GM23338 (cell line): ENCODE measurements at regions not wholly inside any gene's neighbourhood (a gene's known extent, or its start where the extent isn't known, plus 50 kb on each side); places are given as distances from the start of the nearest gene placed in this dataset.
"Not testable (repeated sequence)": the region's sequence is repeated elsewhere in the genome, so short reads cannot be mapped to it uniquely, and the experiment has no call there.

Source experiments
- ATAC-seq: fragments of 200-7000 bp; cut with Tn5 transposase; 3 replicates; pipeline ENCODE4 v1.9.1; 2020
- DNase-seq: peaks from one replicate; pipeline ENCODE4 v3.0.0-alpha.2; 2015; ENCODE audit warnings: low spot score
- H2AFZ ChIP-seq: fragments of 200-600 bp; sonication (generic); 2 replicates; pipeline ENCODE4 v1.8.0; 2016; ENCODE audit warnings: antibody characterized with exemption, mild to moderate bottlenecking, moderate library complexity
- H3F3A ChIP-seq: fragments of 200-600 bp; sonication (generic); replicated peaks from 2 replicates; pipeline ENCODE4 v1.8.0; 2017; ENCODE audit warnings: antibody characterized with exemption, mixed run types, low read depth
- H3K27ac ChIP-seq: fragments of 200-600 bp; sonication (generic); 2 replicates; pipeline ENCODE4 v1.6.1; 2016; ENCODE audit warnings: low read depth
- H3K27me3 ChIP-seq: fragments of 200-600 bp; sonication (generic); 2 replicates; pipeline ENCODE4 v1.8.0; 2016; ENCODE audit warnings: mild to moderate bottlenecking, mixed run types, moderate library complexity; ENCODE audit not compliant: insufficient read depth
- H3K36me3 ChIP-seq: fragments of 200-600 bp; sonication (generic); 2 replicates; pipeline ENCODE4 v1.8.0; 2016; ENCODE audit warnings: mild to moderate bottlenecking; ENCODE audit not compliant: insufficient read depth
- H3K4me1 ChIP-seq: fragments of 200-600 bp; sonication (generic); 2 replicates; pipeline ENCODE4 v1.8.0; 2016; ENCODE audit warnings: mild to moderate bottlenecking, moderate library complexity; ENCODE audit not compliant: insufficient read depth
- H3K4me2 ChIP-seq: fragments of 200-600 bp; sonication (generic); 2 replicates; pipeline ENCODE4 v1.7.1; 2017; ENCODE audit warnings: mixed run types
- H3K4me3 ChIP-seq: fragments of 200-600 bp; sonication (generic); 2 replicates; pipeline ENCODE4 v1.6.1; 2016; ENCODE audit warnings: mixed run types
- H3K79me2 ChIP-seq: fragments of 200-600 bp; sonication (generic); replicated peaks from 2 replicates; pipeline ENCODE4 v1.8.0; 2017; ENCODE audit warnings: mild to moderate bottlenecking; ENCODE audit not compliant: insufficient read depth
- H3K9me2 ChIP-seq: fragments of 200-600 bp; sonication (generic); 2 replicates; pipeline ENCODE4 v1.8.0; 2017; ENCODE audit not compliant: insufficient read depth
- H4K20me1 ChIP-seq: fragments of 200-600 bp; sonication (generic); replicated peaks from 2 replicates; pipeline ENCODE4 v1.8.0; 2017; ENCODE audit warnings: mild to moderate bottlenecking; ENCODE audit not compliant: insufficient read depth
- H3K27ac Mint-ChIP-seq: 2 replicates; pipeline ENCODE4 v1.8.0; 2020; ENCODE audit warnings: inconsistent platforms, mild to moderate bottlenecking, moderate library complexity, mixed read lengths
- H3K27me3 Mint-ChIP-seq: 3 replicates; pipeline ENCODE4 v1.8.0; 2022; ENCODE audit warnings: low read depth, mild to moderate bottlenecking, moderate library complexity, mixed read lengths, inconsistent platforms; ENCODE audit not compliant: insufficient read depth, poor library complexity
- H3K36me3 Mint-ChIP-seq: 3 replicates; pipeline ENCODE4 v1.8.0; 2021; ENCODE audit warnings: low read depth, mild to moderate bottlenecking, inconsistent platforms, moderate library complexity, mixed read lengths
- H3K4me1 Mint-ChIP-seq: 3 replicates; pipeline ENCODE4 v1.8.0; 2020; ENCODE audit warnings: mild to moderate bottlenecking, inconsistent platforms, mixed read lengths
- H3K4me3 Mint-ChIP-seq: 3 replicates; pipeline ENCODE4 v1.8.0; 2021; ENCODE audit warnings: moderate library complexity, mild to moderate bottlenecking, inconsistent platforms, mixed read lengths
- H3K9me3 Mint-ChIP-seq: 3 replicates; pipeline ENCODE4 v1.8.0; 2020; ENCODE audit warnings: moderate library complexity, mild to moderate bottlenecking, inconsistent platforms, mixed read lengths
- CREB1 ChIP-seq: fragments of 250-450 bp; sonication (Bioruptor Pico); IDR thresholded peaks from 2 replicates; pipeline ENCODE4 v1.5.0; 2020; ENCODE audit warnings: low read depth, mild to moderate bottlenecking, moderate library complexity
- EZH2 ChIP-seq: fragments of 200-600 bp; sonication (generic); IDR thresholded peaks from one replicate; pipeline ENCODE4 v1.8.0; 2017; ENCODE audit warnings: antibody characterized with exemption, mild to moderate bottlenecking, low read depth; ENCODE audit not compliant: unreplicated experiment
- NANOG ChIP-seq: IDR thresholded peaks from 2 replicates; pipeline ENCODE4 v1.6.1; 2016; ENCODE audit warnings: antibody characterized with exemption, borderline replicate concordance
- ZNF114 ChIP-seq: fragments of 250-450 bp; sonication (Bioruptor Pico); IDR thresholded peaks from 2 replicates; pipeline ENCODE4 v1.5.0; 2020; ENCODE audit warnings: mild to moderate bottlenecking, moderate library complexity
- ZNF331 ChIP-seq: fragments of 250-450 bp; sonication (Bioruptor Pico); IDR thresholded peaks from 2 replicates; pipeline ENCODE4 v1.5.0; 2020; ENCODE audit warnings: low read depth, mild to moderate bottlenecking, moderate library complexity
- ZNF462 ChIP-seq: fragments of 250-450 bp; sonication (Bioruptor Pico); IDR thresholded peaks from 2 replicates; pipeline ENCODE4 v1.5.0; 2020; ENCODE audit warnings: mild to moderate bottlenecking, moderate library complexity
- TF ChIP-seq, protein P1 (sequence below), 2 experiments: fragments of 200-600 bp in 1 of 2; sonication (generic) in 1 of 2; conservative IDR thresholded peaks; 2 replicates each; pipeline versions ENCODE4 v1.5.1 to v1.6.1; 2016 to 2017; ENCODE audit warnings: antibody characterized with exemption in 2 of 2, low read depth in 2 of 2, mild to moderate bottlenecking in 2 of 2, moderate library complexity in 1 of 2

GRCh38 chr6:150523216-150523615, 76.5 kb upstream of the PLEKHG1 start:
- not testable (repeated sequence) for H3F3A ChIP-seq, H3K4me3 Mint-ChIP-seq, ATAC-seq

DNA sequence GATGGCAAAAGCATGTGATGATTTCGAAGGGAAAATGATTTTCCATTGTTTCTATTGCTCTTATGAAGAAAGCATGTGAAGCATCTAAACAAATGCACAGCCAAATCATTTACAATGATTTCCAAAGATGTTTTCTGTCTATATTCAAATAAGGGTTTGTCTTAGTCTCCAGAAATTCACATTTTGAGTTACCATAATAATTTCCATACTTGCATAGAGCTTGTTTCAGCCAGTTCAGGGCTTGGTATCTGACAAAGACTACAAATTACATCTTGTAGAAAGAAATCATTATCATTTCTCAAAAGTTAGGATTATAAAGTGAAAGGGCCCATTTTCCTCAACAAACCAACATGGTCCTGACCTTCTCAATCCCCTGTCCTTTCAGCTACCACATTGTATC, 74.4 kb upstream of the PLEKHG1 start:
- H3K79me2 ChIP-seq = no peaks in the 10 kb centered on the region
- Mint-ChIP-seq H3K27me3 (peaks cover 4% of the 10 kb centered on the region), H3K4me1 (peaks cover 32% of the 10 kb centered on the region), H3K4me3 (no peak overlapping the region), H3K9me3 (no peaks in the 10 kb centered on the region), H3K36me3 (no peaks in the 10 kb centered on the region), H3K27ac (no peak overlapping the region)
- H2AFZ ChIP-seq = no peak overlapping the region
- no peak overlapping the region for H3K4me3 ChIP-seq
- no peaks in the 10 kb centered on the region for H4K20me1 ChIP-seq
- H3K4me1 ChIP-seq = peaks cover 9% of the 10 kb centered on the region; the same call in 1 of the 2 replicates
- DNase-seq (no peak), ATAC-seq (no peak)
- H3K27me3 ChIP-seq = no peaks in the 10 kb centered on the region
- H3K4me2 ChIP-seq = no peak overlapping the region
- H3K36me3 ChIP-seq = no peaks in the 10 kb centered on the region
- H3F3A ChIP-seq = no peaks in the 10 kb centered on the region
- peaks cover 2% of the 10 kb centered on the region; the same call in 1 of the 2 replicates for H3K9me2 ChIP-seq
- no peak overlapping the region for H3K27ac ChIP-seq
- TF ChIP-seq ZNF331 (CRISPR knock-in tag) (no peak), ZNF114 (CRISPR knock-in tag) (no peak), CREB1 (no peak)

More at GRCh38 chr6:150523216-150523615, 76.5 kb upstream of the PLEKHG1 start:
- not testable (repeated sequence) for H3K79me2 ChIP-seq, H3K4me3 ChIP-seq, H3K9me3 Mint-ChIP-seq, H3K4me2 ChIP-seq, H4K20me1 ChIP-seq, H3K27me3 Mint-ChIP-seq, H3K27ac Mint-ChIP-seq, H3K9me2 ChIP-seq, H3K36me3 Mint-ChIP-seq, H3K27me3 ChIP-seq, H3K27ac ChIP-seq, H2AFZ ChIP-seq, H3K36me3 ChIP-seq, DNase-seq, H3K4me1 ChIP-seq
- H3K4me1 Mint-ChIP-seq = peaks cover 30% of the 10 kb centered on the region

DNA sequence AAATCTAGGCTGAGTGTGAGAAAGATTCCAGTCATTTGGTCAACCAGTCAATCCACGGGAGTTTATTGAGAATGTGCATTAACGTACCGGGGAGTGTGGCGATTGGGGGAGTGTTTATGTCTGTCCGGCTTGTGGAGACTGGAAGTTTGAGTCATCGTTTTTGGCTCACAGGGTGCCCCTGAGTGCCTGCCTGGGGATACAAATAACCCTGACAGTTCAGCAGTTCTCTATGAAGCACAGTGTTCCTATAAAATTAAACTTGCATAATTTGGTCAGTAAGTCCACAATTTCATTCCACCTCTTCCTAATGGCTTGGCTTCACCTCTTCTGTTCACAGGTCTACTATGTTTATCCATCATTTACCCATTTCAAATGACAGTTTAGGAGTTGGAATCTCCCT, 72.6 kb upstream of the PLEKHG1 start:
- no peak overlapping the region for H3K4me3 Mint-ChIP-seq
- DNase-seq = no peak
- H3K36me3 Mint-ChIP-seq = no peaks in the 10 kb centered on the region
- Histone ChIP-seq H3F3A (no peaks in the 10 kb centered on the region), H3K9me2 (peaks cover 2% of the 10 kb centered on the region; the same call in 1 of the 2 replicates), H2AFZ (no peak overlapping the region), H3K27ac (no peak overlapping the region), H3K4me3 (no peak overlapping the region), H3K4me2 (no peak overlapping the region), H3K36me3 (no peaks in the 10 kb centered on the region), H3K79me2 (no peaks in the 10 kb centered on the region), H4K20me1 (no peaks in the 10 kb centered on the region), H3K27me3 (no peaks in the 10 kb centered on the region), H3K4me1 (peaks cover 9% of the 10 kb centered on the region; the same call in 1 of the 2 replicates)
- ATAC-seq = no peak
- H3K27me3 Mint-ChIP-seq = peaks cover 4% of the 10 kb centered on the region
- no peak overlapping the region for H3K27ac Mint-ChIP-seq
- H3K4me1 Mint-ChIP-seq = peaks cover 29% of the 10 kb centered on the region
- no peaks in the 10 kb centered on the region for H3K9me3 Mint-ChIP-seq
- no peak for TF ChIP-seq NANOG
- TF ChIP-seq ZNF331 (CRISPR knock-in tag) = no peak
- TF ChIP-seq ZNF462 (CRISPR knock-in tag) = no peak
- TF ChIP-seq, protein P1, sequence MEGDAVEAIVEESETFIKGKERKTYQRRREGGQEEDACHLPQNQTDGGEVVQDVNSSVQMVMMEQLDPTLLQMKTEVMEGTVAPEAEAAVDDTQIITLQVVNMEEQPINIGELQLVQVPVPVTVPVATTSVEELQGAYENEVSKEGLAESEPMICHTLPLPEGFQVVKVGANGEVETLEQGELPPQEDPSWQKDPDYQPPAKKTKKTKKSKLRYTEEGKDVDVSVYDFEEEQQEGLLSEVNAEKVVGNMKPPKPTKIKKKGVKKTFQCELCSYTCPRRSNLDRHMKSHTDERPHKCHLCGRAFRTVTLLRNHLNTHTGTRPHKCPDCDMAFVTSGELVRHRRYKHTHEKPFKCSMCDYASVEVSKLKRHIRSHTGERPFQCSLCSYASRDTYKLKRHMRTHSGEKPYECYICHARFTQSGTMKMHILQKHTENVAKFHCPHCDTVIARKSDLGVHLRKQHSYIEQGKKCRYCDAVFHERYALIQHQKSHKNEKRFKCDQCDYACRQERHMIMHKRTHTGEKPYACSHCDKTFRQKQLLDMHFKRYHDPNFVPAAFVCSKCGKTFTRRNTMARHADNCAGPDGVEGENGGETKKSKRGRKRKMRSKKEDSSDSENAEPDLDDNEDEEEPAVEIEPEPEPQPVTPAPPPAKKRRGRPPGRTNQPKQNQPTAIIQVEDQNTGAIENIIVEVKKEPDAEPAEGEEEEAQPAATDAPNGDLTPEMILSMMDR (conservative IDR thresholded peaks at IDR 0.05; ENCODE audit: low read depth in 2 of 2) = no peak
- TF ChIP-seq EZH2 = no peak
- no peak for TF ChIP-seq CREB1
- TF ChIP-seq ZNF114 (CRISPR knock-in tag) = no peak
